ENCODE measurements at regions not wholly inside any gene's neighbourhood (a gene's known extent, or its start where the extent isn't known, plus 50 kb on each side); places are given as distances from the start of the nearest gene placed in this dataset.

DNA sequence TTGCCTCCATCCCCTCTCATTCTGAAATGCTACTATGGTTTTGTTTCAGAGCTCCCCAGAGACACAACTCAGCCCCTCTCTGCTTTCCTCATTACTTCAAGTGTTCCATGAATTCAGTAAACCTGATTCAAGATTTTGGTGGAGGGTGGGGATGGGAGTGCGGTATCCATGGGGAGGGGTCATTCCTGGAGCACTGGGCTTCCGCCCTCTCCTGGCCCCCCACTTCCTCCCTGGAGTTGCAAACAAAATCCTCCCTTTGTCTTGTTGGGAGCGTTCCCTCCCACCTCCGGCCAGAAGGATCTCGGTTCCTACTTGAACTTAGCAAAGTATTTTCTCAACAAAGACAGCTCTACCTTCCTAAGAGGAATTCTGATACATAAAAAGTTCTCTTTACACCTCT lies 71.8 kb upstream of the LTA4H start:
- TF ChIP-seq, protein P1, sequence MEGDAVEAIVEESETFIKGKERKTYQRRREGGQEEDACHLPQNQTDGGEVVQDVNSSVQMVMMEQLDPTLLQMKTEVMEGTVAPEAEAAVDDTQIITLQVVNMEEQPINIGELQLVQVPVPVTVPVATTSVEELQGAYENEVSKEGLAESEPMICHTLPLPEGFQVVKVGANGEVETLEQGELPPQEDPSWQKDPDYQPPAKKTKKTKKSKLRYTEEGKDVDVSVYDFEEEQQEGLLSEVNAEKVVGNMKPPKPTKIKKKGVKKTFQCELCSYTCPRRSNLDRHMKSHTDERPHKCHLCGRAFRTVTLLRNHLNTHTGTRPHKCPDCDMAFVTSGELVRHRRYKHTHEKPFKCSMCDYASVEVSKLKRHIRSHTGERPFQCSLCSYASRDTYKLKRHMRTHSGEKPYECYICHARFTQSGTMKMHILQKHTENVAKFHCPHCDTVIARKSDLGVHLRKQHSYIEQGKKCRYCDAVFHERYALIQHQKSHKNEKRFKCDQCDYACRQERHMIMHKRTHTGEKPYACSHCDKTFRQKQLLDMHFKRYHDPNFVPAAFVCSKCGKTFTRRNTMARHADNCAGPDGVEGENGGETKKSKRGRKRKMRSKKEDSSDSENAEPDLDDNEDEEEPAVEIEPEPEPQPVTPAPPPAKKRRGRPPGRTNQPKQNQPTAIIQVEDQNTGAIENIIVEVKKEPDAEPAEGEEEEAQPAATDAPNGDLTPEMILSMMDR (IDR thresholded peaks at IDR 0.05), result no peak
- no peak for TF ChIP-seq POLR2A (IDR thresholded peaks at IDR 0.05)
